NB4 (cell line): ENCODE measurements at regions not wholly inside any gene's neighbourhood (a gene's known extent, or its start where the extent isn't known, plus 50 kb on each side); places are given as distances from the start of the nearest gene placed in this dataset.

ENCODE experiments used
- DNase-seq: peaks from one replicate; pipeline ENCODE4 v3.0.0; 2010; ENCODE audit warnings: low read depth
- H3K4me3 ChIP-seq: one replicate; pipeline ENCODE4 v1.5.1; 2011; ENCODE audit warnings: mild to moderate bottlenecking, low read depth, low read length, moderate library complexity
- CTCF ChIP-seq: IDR thresholded peaks from one replicate; pipeline ENCODE4 v1.5.1; 2012; ENCODE audit warnings: low read depth, low read length
- MAX ChIP-seq: IDR thresholded peaks from 2 replicates; pipeline ENCODE4 v1.6.1; 2011; ENCODE audit warnings: low read depth, low read length
- MYC ChIP-seq: IDR thresholded peaks from 2 replicates; pipeline ENCODE4 v1.6.1; 2011; ENCODE audit warnings: low read depth, low read length
- POLR2A ChIP-seq: IDR thresholded peaks from 2 replicates; pipeline ENCODE4 v1.6.1; 2011; ENCODE audit warnings: mild to moderate bottlenecking; ENCODE audit not compliant: insufficient read length; ENCODE audit errors: extremely low read depth

- no peak for TF ChIP-seq CTCF
- no peak for TF ChIP-seq MYC
- TF ChIP-seq MAX: no peak
- no peak for TF ChIP-seq POLR2A
- no peak overlapping the region for H3K4me3 ChIP-seq
- DNase-seq: no peak
Measured at GRCh38 chr12:19627719-19628118, 188.4 kb downstream of the AEBP2 start.

GRCh38 chr12:19630536-19630935, 191.2 kb downstream of the AEBP2 start:
- TF ChIP-seq MAX (no peak), POLR2A (no peak), CTCF (no peak), MYC (no peak)
- no peak overlapping the region for H3K4me3 ChIP-seq
- DNase-seq: no peak

GRCh38 chr12:19633194-19633593, 193.9 kb downstream of the AEBP2 start:
- TF ChIP-seq MYC: no peak
- DNase-seq: no peak
- H3K4me3 ChIP-seq: no peak overlapping the region

GRCh38 chr12:19633641-19634040, 194.3 kb downstream of the AEBP2 start:
- H3K4me3 ChIP-seq: no peak overlapping the region
- DNase-seq: no peak
- TF ChIP-seq CTCF (no peak), POLR2A (no peak), MAX (no peak), MYC (no peak)

GRCh38 chr12:19639781-19640415, 200.6 kb downstream of the AEBP2 start:
- H3K4me3 ChIP-seq: no peak overlapping the region
- TF ChIP-seq MAX: no peak
- no peak for TF ChIP-seq MYC
- TF ChIP-seq POLR2A: no peak
- TF ChIP-seq CTCF: no peak
- DNase-seq: no peak

GRCh38 chr12:19641235-19642080, 202.2 kb downstream of the AEBP2 start:
- H3K4me3 ChIP-seq: no peak overlapping the region
- TF ChIP-seq POLR2A (no peak), CTCF (no peak), MAX (no peak), MYC (no peak)
- DNase-seq: no peak
